GM21423 (cell line): ENCODE measurements at regions not wholly inside any gene's neighbourhood (a gene's known extent, or its start where the extent isn't known, plus 50 kb on each side); places are given as distances from the start of the nearest gene placed in this dataset.
"Not testable (repeated sequence)": the region's sequence is repeated elsewhere in the genome, so short reads cannot be mapped to it uniquely, and the experiment has no call there.

Source experiments
- ATAC-seq: cut with Tn5 transposase; IDR thresholded peaks from one replicate; pipeline ENCODE4 v1.9.1; 2021; ENCODE audit warnings: mild to moderate bottlenecking, moderate library complexity; ENCODE audit not compliant: unreplicated experiment

- ATAC-seq = not testable (repeated sequence)
Measured at GRCh38 chr5:100398815-100399214, 136.4 kb upstream of the FAM174A start.

GRCh38 chr5:100379254-100379858 is 155.8 kb upstream of the FAM174A start:
- ATAC-seq = not testable (repeated sequence)

GRCh38 chr5:100364757-100365478 is 170.3 kb upstream of the FAM174A start:
- ATAC-seq = not testable (repeated sequence)

- not testable (repeated sequence) for ATAC-seq
Measured at GRCh38 chr5:100364343-100364742, 170.8 kb upstream of the FAM174A start.

GRCh38 chr5:100359998-100360397 is 175.2 kb upstream of the FAM174A start:
- ATAC-seq = not testable (repeated sequence)

- not testable (repeated sequence) for ATAC-seq
Measured at GRCh38 chr5:100346269-100346668, 188.9 kb upstream of the FAM174A start.

- ATAC-seq = not testable (repeated sequence)
Measured at GRCh38 chr5:100341485-100341884, 193.7 kb upstream of the FAM174A start.

GRCh38 chr5:100322483-100322882 is 212.7 kb upstream of the FAM174A start:
- ATAC-seq = no peak

- no peak for ATAC-seq
Measured at GRCh38 chr5:100319885-100320284, 215.3 kb upstream of the FAM174A start.

- ATAC-seq = no peak
Measured at GRCh38 chr5:100313657-100314056, 221.5 kb upstream of the FAM174A start.

- no peak for ATAC-seq
Measured at GRCh38 chr5:100311806-100312205, 223.4 kb upstream of the FAM174A start.

- ATAC-seq = no peak
Measured at GRCh38 chr5:100306000-100306399, 229.2 kb upstream of the FAM174A start.

GRCh38 chr5:100303216-100303615 is 232.0 kb upstream of the FAM174A start:
- ATAC-seq = no peak

- no peak for ATAC-seq
Measured at GRCh38 chr5:100299261-100299660, 235.9 kb upstream of the FAM174A start.

GRCh38 chr5:100276071-100276470 is 259.1 kb upstream of the FAM174A start:
- ATAC-seq = no peak

GRCh38 chr5:100275631-100276030 is 259.5 kb upstream of the FAM174A start:
- no peak for ATAC-seq

- ATAC-seq = no peak
Measured at GRCh38 chr5:100273846-100274580, 261.2 kb upstream of the FAM174A start.

- peak; percentile 71 for ATAC-seq
Measured at GRCh38 chr5:100270023-100270771, 265.0 kb upstream of the FAM174A start.

GRCh38 chr5:100260968-100261367 is 274.2 kb upstream of the FAM174A start:
- no peak for ATAC-seq

GRCh38 chr5:100252944-100253343 is 282.2 kb upstream of the FAM174A start:
- no peak for ATAC-seq

- no peak for ATAC-seq
Measured at GRCh38 chr5:100252037-100252436, 283.1 kb upstream of the FAM174A start.
